ENCODE measurements at regions not wholly inside any gene's neighbourhood (a gene's known extent, or its start where the extent isn't known, plus 50 kb on each side); places are given as distances from the start of the nearest gene placed in this dataset.

DNA sequence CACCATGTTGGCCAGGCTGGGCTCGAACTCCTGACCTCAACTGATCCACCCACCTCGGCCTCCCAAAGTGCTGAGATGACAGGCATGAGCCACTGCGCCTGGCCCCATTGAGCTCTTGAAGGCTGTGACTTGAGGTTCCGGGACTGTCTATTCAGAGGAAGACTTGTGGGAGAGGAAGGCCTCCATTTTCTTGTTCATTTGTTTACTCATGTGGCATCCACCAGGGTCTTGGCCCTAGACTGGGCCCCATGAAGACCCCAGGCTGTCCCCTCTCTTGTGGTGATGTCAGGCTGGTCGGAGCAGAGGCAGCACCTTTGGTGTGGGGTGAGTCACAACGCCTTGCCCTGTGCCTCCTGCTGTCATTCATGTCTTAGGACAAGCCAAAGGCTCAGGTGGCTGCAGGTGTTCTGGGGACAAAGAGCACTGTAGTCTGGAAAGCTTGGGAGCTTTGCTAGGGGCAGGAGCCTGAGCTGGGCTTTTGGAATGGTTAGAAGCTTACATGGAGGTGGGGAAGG is 224.6 kb upstream of the C1orf174 start:
- TF ChIP-seq EZH2 (IDR thresholded peaks at IDR 0.05; ENCODE audit: borderline replicate concordance, low read depth, low read length, severe bottlenecking) (no peak), CTCF (IDR thresholded peaks at IDR 0.05; ENCODE audit: borderline replicate concordance, extremely low read depth, low read length, poor library complexity, severe bottlenecking) (no peak)
- H3K4me2 ChIP-seq (ENCODE audit: insufficient read depth, low read length) = no peak overlapping the region
- no peak for ATAC-seq (ENCODE audit: insufficient read depth, low read depth)
- H3K27me3 ChIP-seq (ENCODE audit: insufficient read depth, low read length, poor library complexity) = no peaks in the 10 kb centered on the region
- H3K9ac ChIP-seq (ENCODE audit: low read depth, low read length) = no peak overlapping the region
- no peaks in the 10 kb centered on the region for H3K79me2 ChIP-seq (ENCODE audit: insufficient read depth, low read length)
- H3K27ac ChIP-seq (ENCODE audit: low read length) = no peak overlapping the region
- no peak overlapping the region for H3K4me3 ChIP-seq (ENCODE audit: low read depth in 1 of 2, low read length in 2 of 2)
- no peaks in the 10 kb centered on the region for H3K36me3 ChIP-seq (ENCODE audit: insufficient read depth, low read length)
- H2AFZ ChIP-seq (ENCODE audit: low read depth, low read length) = no peak overlapping the region
- H4K20me1 ChIP-seq (ENCODE audit: insufficient read depth, low read length) = no peaks in the 10 kb centered on the region
- H3K4me1 ChIP-seq (ENCODE audit: insufficient read depth, low read length) = no peaks in the 10 kb centered on the region
- H3K9me3 ChIP-seq (ENCODE audit: insufficient read depth, low read length, severe bottlenecking) = no peaks in the 10 kb centered on the region
- DNase-seq = no peak

DNA sequence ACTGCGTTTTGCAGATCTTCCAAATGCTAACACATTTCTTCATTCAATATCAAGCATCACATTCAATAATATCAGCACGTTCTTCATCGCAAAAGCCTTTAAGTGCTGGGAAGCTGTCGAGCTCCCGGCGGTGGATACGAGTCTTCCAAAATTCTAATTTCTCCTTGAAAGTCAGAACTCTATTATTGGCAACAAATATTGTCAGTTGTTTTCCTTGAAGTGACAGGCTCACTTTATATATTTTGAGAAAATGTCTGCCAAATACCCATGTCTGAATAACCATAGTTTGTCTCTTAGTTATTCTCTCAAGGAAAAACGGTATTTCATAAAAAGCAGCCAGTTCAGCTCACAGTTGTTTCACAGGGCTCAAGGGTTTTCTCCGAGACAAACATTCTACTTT is 226.2 kb upstream of the C1orf174 start:
- H3K79me2 ChIP-seq (ENCODE audit: insufficient read depth, low read length) = no peaks in the 10 kb centered on the region
- H3K27ac ChIP-seq (ENCODE audit: low read length) = no peak overlapping the region
- H2AFZ ChIP-seq (ENCODE audit: low read depth, low read length) = no peak overlapping the region
- no peaks in the 10 kb centered on the region for H4K20me1 ChIP-seq (ENCODE audit: insufficient read depth, low read length)
- no peak overlapping the region for H3K4me2 ChIP-seq (ENCODE audit: insufficient read depth, low read length)
- TF ChIP-seq EZH2 (IDR thresholded peaks at IDR 0.05; ENCODE audit: borderline replicate concordance, low read depth, low read length, severe bottlenecking) (no peak), CTCF (IDR thresholded peaks at IDR 0.05; ENCODE audit: borderline replicate concordance, extremely low read depth, low read length, poor library complexity, severe bottlenecking) (no peak)
- no peaks in the 10 kb centered on the region for H3K9me3 ChIP-seq (ENCODE audit: insufficient read depth, low read length, severe bottlenecking)
- DNase-seq (no peak), ATAC-seq (ENCODE audit: insufficient read depth, low read depth) (no peak)
- H3K9ac ChIP-seq (ENCODE audit: low read depth, low read length) = no peak overlapping the region
- no peak overlapping the region for H3K4me3 ChIP-seq (ENCODE audit: low read depth in 1 of 2, low read length in 2 of 2)
- no peaks in the 10 kb centered on the region for H3K4me1 ChIP-seq (ENCODE audit: insufficient read depth, low read length)
- H3K27me3 ChIP-seq (ENCODE audit: insufficient read depth, low read length, poor library complexity) = no peaks in the 10 kb centered on the region
- no peaks in the 10 kb centered on the region for H3K36me3 ChIP-seq (ENCODE audit: insufficient read depth, low read length)

DNA sequence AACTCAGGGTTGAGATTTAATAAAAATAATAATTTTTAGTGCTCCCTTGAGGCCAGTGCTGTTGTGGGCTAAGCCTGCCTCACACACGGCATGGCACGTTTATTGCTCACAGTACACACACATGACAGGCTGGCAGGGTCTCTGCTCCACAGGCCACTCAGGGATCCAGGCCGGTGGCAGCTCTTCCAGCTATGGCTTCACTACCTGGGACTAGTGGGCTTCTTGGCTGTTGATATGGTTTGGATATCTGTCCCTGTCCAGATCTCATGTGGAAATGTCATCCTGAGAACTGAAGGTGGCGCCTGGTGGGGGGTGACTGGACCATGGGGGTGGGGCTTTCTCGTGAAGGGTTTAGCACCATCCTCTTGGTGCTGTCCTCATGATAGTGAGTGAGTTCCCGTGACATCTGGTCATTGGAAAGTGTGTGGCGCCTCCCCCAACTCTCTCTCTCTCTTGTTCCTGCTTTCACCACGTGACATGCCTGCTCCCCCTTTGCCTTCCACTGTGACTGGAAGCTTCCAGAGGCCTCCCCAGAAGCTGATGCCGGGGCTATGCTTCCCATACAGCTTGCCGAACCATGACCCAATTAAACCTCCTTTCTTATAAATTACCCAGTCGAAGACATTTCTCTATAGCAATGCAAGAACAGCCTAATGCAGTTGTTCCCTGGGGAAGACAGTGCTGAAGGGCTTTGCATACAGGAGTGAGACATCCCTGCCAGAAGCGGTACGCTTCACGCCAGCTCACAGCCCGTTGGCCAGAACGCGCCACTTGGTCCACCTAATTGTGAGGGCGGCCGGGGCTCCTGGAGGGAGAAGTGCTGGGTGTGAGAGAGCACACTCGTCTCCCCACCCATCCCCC is 226.9 kb upstream of the C1orf174 start:
- H3K9ac ChIP-seq (ENCODE audit: low read depth, low read length) = no peak overlapping the region
- no peaks in the 10 kb centered on the region for H3K36me3 ChIP-seq (ENCODE audit: insufficient read depth, low read length)
- TF ChIP-seq CTCF (IDR thresholded peaks at IDR 0.05; ENCODE audit: borderline replicate concordance, extremely low read depth, low read length, poor library complexity, severe bottlenecking) (no peak), EZH2 (IDR thresholded peaks at IDR 0.05; ENCODE audit: borderline replicate concordance, low read depth, low read length, severe bottlenecking) (no peak)
- H3K4me2 ChIP-seq (ENCODE audit: insufficient read depth, low read length) = no peak overlapping the region
- ATAC-seq (ENCODE audit: insufficient read depth, low read depth) (no peak), DNase-seq (no peak)
- no peaks in the 10 kb centered on the region for H3K9me3 ChIP-seq (ENCODE audit: insufficient read depth, low read length, severe bottlenecking)
- no peaks in the 10 kb centered on the region for H3K79me2 ChIP-seq (ENCODE audit: insufficient read depth, low read length)
- H2AFZ ChIP-seq (ENCODE audit: low read depth, low read length) = no peak overlapping the region
- no peaks in the 10 kb centered on the region for H3K27me3 ChIP-seq (ENCODE audit: insufficient read depth, low read length, poor library complexity)
- no peak overlapping the region for H3K4me3 ChIP-seq (ENCODE audit: low read depth in 1 of 2, low read length in 2 of 2)
- no peaks in the 10 kb centered on the region for H3K4me1 ChIP-seq (ENCODE audit: insufficient read depth, low read length)
- no peak overlapping the region for H3K27ac ChIP-seq (ENCODE audit: low read length)
- H4K20me1 ChIP-seq (ENCODE audit: insufficient read depth, low read length) = no peaks in the 10 kb centered on the region

All from DND-41 (cell line).